ENCODE measurements at regions not wholly inside any gene's neighbourhood (a gene's known extent, or its start where the extent isn't known, plus 50 kb on each side); places are given as distances from the start of the nearest gene placed in this dataset.

DNA sequence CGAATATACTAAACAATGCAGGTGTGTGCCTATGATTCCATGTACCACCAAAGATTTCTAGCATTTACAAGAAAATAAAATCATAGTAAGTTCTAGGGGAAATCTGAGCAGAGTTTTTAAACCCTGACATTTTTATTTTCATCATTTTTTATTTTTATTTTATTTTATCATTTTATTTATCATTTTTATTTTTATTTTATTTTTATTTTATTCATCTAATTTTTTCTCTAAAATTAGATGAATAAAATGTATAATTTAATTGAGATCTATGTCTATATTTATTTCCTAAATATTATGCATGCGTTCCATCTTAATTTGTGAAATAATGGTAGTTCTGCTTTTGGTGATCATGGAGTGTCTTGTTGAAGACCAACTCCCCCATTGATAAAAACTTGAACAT is 257.6 kb upstream of the DOK6 start:
- no peak for DNase-seq (ENCODE audit: low read depth)
- no peak for TF ChIP-seq CTCF (IDR thresholded peaks at IDR 0.05; ENCODE audit: insufficient read depth, low read depth, low read length, missing control alignments)
- H3K4me3 ChIP-seq (ENCODE audit: low read depth, low read length), result no peak overlapping the region

DNA sequence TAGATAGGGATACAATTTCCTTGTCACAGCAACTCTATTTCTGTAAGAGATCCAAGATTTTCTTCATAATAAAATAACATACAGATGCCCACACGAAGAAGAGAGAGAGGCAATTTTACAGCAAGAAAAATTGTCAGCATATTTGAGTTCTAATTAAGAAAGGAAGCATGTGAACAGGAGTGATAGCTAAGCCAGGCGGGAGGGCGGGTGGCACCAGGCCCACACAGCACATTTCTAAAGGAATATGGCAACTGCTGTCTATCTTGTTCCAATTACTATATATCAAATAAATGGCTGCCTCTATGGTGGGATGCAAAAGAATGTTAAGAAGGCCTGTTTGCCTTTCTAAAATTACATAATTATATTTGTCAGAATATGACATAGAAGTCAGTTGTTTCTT is 248.3 kb upstream of the DOK6 start:
- DNase-seq (ENCODE audit: low read depth), result no peak
- no peak for TF ChIP-seq CTCF (IDR thresholded peaks at IDR 0.05; ENCODE audit: insufficient read depth, low read depth, low read length, missing control alignments)
- no peak overlapping the region for H3K4me3 ChIP-seq (ENCODE audit: low read depth, low read length)

GRCh38 chr18:69157906-69158305 is 242.8 kb upstream of the DOK6 start:
- DNase-seq (ENCODE audit: low read depth), result no peak
- no peak overlapping the region for H3K4me3 ChIP-seq (ENCODE audit: low read depth, low read length)
- TF ChIP-seq CTCF (IDR thresholded peaks at IDR 0.05; ENCODE audit: insufficient read depth, low read depth, low read length, missing control alignments), result no peak

GRCh38 chr18:69158944-69159343 is 241.7 kb upstream of the DOK6 start:
- no peak for TF ChIP-seq CTCF (IDR thresholded peaks at IDR 0.05; ENCODE audit: insufficient read depth, low read depth, low read length, missing control alignments)
- no peak for DNase-seq (ENCODE audit: low read depth)
- no peak overlapping the region for H3K4me3 ChIP-seq (ENCODE audit: low read depth, low read length)

DNA sequence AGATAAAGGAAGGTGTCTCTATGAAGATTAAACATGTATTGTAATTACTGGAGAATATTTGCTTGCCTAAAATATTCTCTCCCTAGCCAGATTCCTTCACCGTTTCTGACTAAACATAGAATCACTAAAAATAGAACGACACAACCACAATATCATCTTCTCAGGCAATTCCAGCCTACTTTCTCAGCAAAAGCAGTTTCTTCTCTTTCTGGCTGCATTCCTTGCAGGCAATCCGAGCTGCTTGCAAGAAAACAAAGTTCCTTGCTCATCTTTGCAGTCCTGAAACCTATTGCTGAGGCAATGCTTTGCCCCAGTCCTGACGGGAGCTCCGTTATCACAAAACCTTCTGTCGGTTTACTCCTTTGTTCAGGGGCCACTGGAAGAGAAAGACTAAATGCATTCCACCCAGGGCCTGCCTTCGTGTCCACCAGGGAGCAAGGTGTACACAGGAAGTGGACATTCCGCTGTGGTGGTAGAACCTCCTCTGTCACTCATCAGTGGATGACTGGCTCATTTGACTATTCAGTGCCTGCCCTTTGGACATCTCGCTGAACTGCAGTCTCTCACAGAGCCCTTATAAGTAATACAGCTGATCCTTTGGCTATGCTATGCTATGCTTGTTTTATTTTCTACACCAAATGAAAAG is 239.2 kb upstream of the DOK6 start:
- no peak overlapping the region for H3K4me3 ChIP-seq (ENCODE audit: low read depth, low read length)
- TF ChIP-seq CTCF (IDR thresholded peaks at IDR 0.05; ENCODE audit: insufficient read depth, low read depth, low read length, missing control alignments), result no peak
- DNase-seq (ENCODE audit: low read depth), result no peak

GRCh38 chr18:69162649-69163048 is 238.0 kb upstream of the DOK6 start:
- H3K4me3 ChIP-seq (ENCODE audit: low read depth, low read length), result no peak overlapping the region
- no peak for DNase-seq (ENCODE audit: low read depth)
- no peak for TF ChIP-seq CTCF (IDR thresholded peaks at IDR 0.05; ENCODE audit: insufficient read depth, low read depth, low read length, missing control alignments)

DNA sequence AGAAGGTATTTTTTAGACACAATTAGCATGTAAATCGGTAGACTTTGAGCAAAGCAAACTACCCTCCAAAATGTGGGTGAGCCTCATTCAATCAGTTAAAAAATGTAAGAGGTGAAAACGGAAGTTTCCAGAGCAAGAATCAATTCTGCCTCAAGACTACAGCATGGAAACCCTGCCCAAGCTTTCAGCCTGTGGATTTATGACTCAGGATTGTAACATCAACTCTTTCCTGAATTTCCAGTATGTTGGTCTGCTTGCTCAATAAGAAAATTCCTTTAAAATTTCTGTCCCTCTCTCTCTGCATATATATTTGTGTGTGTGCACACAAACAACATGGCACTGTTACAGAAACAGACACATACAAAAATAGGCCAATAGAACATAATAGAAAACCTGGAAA is 228.6 kb upstream of the DOK6 start:
- no peak for TF ChIP-seq CTCF (IDR thresholded peaks at IDR 0.05; ENCODE audit: insufficient read depth, low read depth, low read length, missing control alignments)
- no peak for DNase-seq (ENCODE audit: low read depth)
- H3K4me3 ChIP-seq (ENCODE audit: low read depth, low read length), result no peak overlapping the region
